22Rv1 (cell line): ENCODE measurements at regions not wholly inside any gene's neighbourhood (a gene's known extent, or its start where the extent isn't known, plus 50 kb on each side); places are given as distances from the start of the nearest gene placed in this dataset.
A peak's percentile ranks its signal among the peaks of the same experiment; 100 is the strongest.
"Not testable (repeated sequence)": the region's sequence is repeated elsewhere in the genome, so short reads cannot be mapped to it uniquely, and the experiment has no call there.

Source experiments
- ZFX ChIP-seq: fragments of 450-650 bp; IDR thresholded peaks from 2 replicates; pipeline ENCODE4 v1.6.1; 2017; ENCODE audit warnings: antibody characterized with exemption, borderline replicate concordance
- TF ChIP-seq, protein P1 (sequence below): fragments of 450-650 bp; IDR thresholded peaks from 2 replicates; pipeline ENCODE4 v1.5.1; 2017; ENCODE audit warnings: mild to moderate bottlenecking

DNA sequence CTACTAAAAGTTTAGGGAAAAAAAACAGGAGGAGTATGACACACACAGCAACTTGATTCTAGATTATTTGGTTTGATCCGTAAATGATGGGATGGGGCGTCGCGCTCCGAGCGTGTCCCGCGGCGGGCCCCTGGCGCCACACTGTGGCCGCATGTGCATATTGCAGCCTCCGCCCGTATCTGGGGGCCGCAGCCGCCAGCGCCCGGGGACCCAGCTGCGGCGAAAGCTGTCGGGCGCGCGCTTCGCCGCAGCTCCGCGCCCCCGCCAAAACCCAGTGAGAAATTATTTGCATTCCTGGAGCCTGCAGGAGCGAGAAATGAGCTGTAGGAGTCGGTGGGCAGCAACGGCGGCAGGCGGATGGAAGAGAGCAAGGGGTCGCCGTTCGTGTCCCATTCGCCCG lies 87.3 kb downstream of the FAM72C start:
- TF ChIP-seq, protein P1, sequence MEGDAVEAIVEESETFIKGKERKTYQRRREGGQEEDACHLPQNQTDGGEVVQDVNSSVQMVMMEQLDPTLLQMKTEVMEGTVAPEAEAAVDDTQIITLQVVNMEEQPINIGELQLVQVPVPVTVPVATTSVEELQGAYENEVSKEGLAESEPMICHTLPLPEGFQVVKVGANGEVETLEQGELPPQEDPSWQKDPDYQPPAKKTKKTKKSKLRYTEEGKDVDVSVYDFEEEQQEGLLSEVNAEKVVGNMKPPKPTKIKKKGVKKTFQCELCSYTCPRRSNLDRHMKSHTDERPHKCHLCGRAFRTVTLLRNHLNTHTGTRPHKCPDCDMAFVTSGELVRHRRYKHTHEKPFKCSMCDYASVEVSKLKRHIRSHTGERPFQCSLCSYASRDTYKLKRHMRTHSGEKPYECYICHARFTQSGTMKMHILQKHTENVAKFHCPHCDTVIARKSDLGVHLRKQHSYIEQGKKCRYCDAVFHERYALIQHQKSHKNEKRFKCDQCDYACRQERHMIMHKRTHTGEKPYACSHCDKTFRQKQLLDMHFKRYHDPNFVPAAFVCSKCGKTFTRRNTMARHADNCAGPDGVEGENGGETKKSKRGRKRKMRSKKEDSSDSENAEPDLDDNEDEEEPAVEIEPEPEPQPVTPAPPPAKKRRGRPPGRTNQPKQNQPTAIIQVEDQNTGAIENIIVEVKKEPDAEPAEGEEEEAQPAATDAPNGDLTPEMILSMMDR: peak; percentile 68
- not testable (repeated sequence) for TF ChIP-seq ZFX
